Coronary artery (tissue), 2 donors: ENCODE measurements at regions not wholly inside any gene's neighbourhood (a gene's known extent, or its start where the extent isn't known, plus 50 kb on each side); places are given as distances from the start of the nearest gene placed in this dataset.
A peak's percentile ranks its signal among the peaks of the same experiment; 100 is the strongest.

Experiments used
- DNase-seq: peaks from one replicate; pipeline ENCODE4 v3.0.0-alpha.2; 2017; ENCODE audit warnings: low spot score
- H3K27ac ChIP-seq, 2 donors: fragments of 200-600 bp; sonication (generic); one replicate each; pipeline ENCODE4 v1.5.1; 2016 to 2019
- H3K4me3 ChIP-seq: fragments of 200-600 bp; sonication (generic); 2 replicates; pipeline ENCODE4 v1.5.1; 2016; ENCODE audit warnings: mild to moderate bottlenecking, moderate library complexity
- CTCF ChIP-seq: fragments of 200-600 bp; sonication (generic); IDR thresholded peaks from one replicate; pipeline ENCODE4 v1.5.1; 2019; ENCODE audit warnings: antibody characterized with exemption

- Histone ChIP-seq H3K4me3 (no peak overlapping the region), H3K27ac (peak overlapping the region in 1 of 2 donors; percentile 5)
- no peak for TF ChIP-seq CTCF
- DNase-seq = no peak
These were observed 164.8 kb upstream of the SGK1 start for GRCh38 chr6:134482593-134483270.

GRCh38 chr6:134481966-134482365, 164.1 kb upstream of the SGK1 start:
- no peak for TF ChIP-seq CTCF
- DNase-seq = no peak
- no peak overlapping the region for H3K27ac ChIP-seq
- H3K4me3 ChIP-seq = no peak overlapping the region

- H3K4me3 ChIP-seq = no peak overlapping the region
- no peak overlapping the region for H3K27ac ChIP-seq
- TF ChIP-seq CTCF = no peak
- no peak for DNase-seq
These were observed 162.7 kb upstream of the SGK1 start for GRCh38 chr6:134480593-134480992.

GRCh38 chr6:134478764-134479399, 161.0 kb upstream of the SGK1 start:
- Histone ChIP-seq H3K27ac (no peak overlapping the region), H3K4me3 (no peak overlapping the region)
- TF ChIP-seq CTCF = no peak
- DNase-seq = no peak

GRCh38 chr6:134477991-134478635, 160.2 kb upstream of the SGK1 start:
- no peak for TF ChIP-seq CTCF
- no peak overlapping the region for H3K27ac ChIP-seq

GRCh38 chr6:134474955-134475354, 157.0 kb upstream of the SGK1 start:
- DNase-seq = no peak

More at GRCh38 chr6:134477991-134478635, 160.2 kb upstream of the SGK1 start:
- no peak for DNase-seq
- no peak overlapping the region for H3K4me3 ChIP-seq

More at GRCh38 chr6:134474955-134475354, 157.0 kb upstream of the SGK1 start:
- Histone ChIP-seq H3K27ac (no peak overlapping the region), H3K4me3 (no peak overlapping the region)
- no peak for TF ChIP-seq CTCF
